Gastrocnemius medialis (tissue), 4 donors: ENCODE measurements at regions not wholly inside any gene's neighbourhood (a gene's known extent, or its start where the extent isn't known, plus 50 kb on each side); places are given as distances from the start of the nearest gene placed in this dataset.

Experiments used
- CTCF ChIP-seq, 5 experiments: fragments of 450-650 bp in 3 of 5; fragments of 200-600 bp in 2 of 5; sonication (generic) in 2 of 5; IDR thresholded peaks in 4 of 5; conservative IDR thresholded peaks in 1 of 5; 1 replicate in 4 of 5; 2 replicates in 1 of 5; pipeline ENCODE4 v1.5.1; 2016 to 2019; ENCODE audit warnings: antibody characterized with exemption in 5 of 5, mild to moderate bottlenecking in 3 of 5, moderate library complexity in 3 of 5
- POLR2A ChIP-seq, 2 donors: fragments of 450-650 bp; IDR thresholded peaks; one replicate each; pipeline ENCODE4 v1.6.1; 2017; ENCODE audit warnings: antibody characterized with exemption in 2 of 2, mild to moderate bottlenecking in 2 of 2, moderate library complexity in 2 of 2

DNA sequence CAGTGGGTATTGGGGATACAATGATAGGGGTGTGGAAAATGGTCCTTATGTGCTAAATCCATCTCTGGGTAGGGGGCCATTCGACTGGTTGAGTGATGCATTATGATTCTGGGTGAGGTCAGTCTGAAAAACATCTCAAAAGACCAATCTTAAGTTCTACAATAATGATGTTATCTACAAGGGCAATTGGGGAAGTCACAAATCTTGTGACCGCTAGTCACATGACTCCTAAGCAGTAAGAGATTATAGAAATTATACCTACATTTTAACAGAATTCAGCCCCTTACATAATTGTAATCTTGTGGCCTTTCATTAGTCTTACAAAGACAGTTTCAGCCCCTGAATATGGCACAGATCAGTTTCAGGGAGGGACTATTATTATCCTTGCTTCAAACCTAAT, 224.7 kb downstream of the PIK3R1 start:
- no peak for TF ChIP-seq CTCF (IDR thresholded peaks at IDR 0.05 in 4 of 5, conservative IDR thresholded peaks at IDR 0.05 in 1 of 5)
- no peak for TF ChIP-seq POLR2A (IDR thresholded peaks at IDR 0.05)
